ENCODE measurements at regions not wholly inside any gene's neighbourhood (a gene's known extent, or its start where the extent isn't known, plus 50 kb on each side); places are given as distances from the start of the nearest gene placed in this dataset.

DNA sequence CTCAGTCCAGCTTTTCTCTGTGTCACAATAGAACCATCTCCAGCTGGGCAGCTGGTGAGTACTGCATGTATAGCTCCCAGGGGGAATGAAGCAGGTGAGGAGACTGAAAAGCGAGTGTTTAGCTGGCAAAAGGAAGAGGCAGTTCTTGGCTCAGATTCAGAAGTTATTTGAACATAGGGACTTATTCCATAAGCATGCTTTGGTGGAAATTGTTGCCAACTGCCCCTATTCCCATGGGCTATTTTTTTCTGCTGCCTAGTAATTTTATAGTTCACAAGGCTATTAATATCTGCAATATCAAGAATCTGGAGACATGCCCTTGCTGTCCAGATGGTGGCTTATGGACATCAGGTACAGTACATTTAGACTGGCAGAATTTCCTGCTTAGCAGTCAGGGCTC is 1112.7 kb downstream of the LRFN5 start:
- Histone ChIP-seq H3K27ac (ENCODE audit: extremely low read depth, low read depth, low read length) (no peak overlapping the region), H3K4me1 (ENCODE audit: control insufficient read depth, insufficient read depth, low read length) (no peaks in the 10 kb centered on the region), H3K36me3 (ENCODE audit: control insufficient read depth in 2 of 2, insufficient read depth in 1 of 2, low read length in 2 of 2) (no peaks in the 10 kb centered on the region), H3K9me3 (ENCODE audit: control insufficient read depth, insufficient read depth, low read depth, low read length) (no peaks in the 10 kb centered on the region), H3K4me3 (ENCODE audit: low read depth, low read length) (no peak overlapping the region)
- CTCF ChIA-PET = no interaction called here
- POLR2A ChIA-PET = no interaction called here
- TF ChIP-seq ZBTB10 (tag by site-specific recombination; IDR thresholded peaks at IDR 0.05) (no peak), BCL6B (tag by site-specific recombination; IDR thresholded peaks at IDR 0.05) (no peak), ZNF155 (tag by site-specific recombination; IDR thresholded peaks at IDR 0.05) (no peak), ZNF624 (tag by site-specific recombination; IDR thresholded peaks at IDR 0.05) (no peak), ZNF561 (tag by site-specific recombination; IDR thresholded peaks at IDR 0.05; ENCODE audit: borderline replicate concordance) (no peak), PRDM2 (tag by site-specific recombination; IDR thresholded peaks at IDR 0.05; ENCODE audit: borderline replicate concordance) (no peak), ZNF776 (tag by site-specific recombination; IDR thresholded peaks at IDR 0.05; ENCODE audit: borderline replicate concordance) (no peak), ZNF660 (tag by site-specific recombination; IDR thresholded peaks at IDR 0.05) (no peak), ZNF76 (tag by site-specific recombination; IDR thresholded peaks at IDR 0.05; ENCODE audit: borderline replicate concordance, low read depth) (no peak), SCRT2 (tag by site-specific recombination; IDR thresholded peaks at IDR 0.05) (no peak), EGR2 (tag by site-specific recombination; IDR thresholded peaks at IDR 0.05; ENCODE audit: low read depth) (no peak)
- TF ChIP-seq, protein P1, sequence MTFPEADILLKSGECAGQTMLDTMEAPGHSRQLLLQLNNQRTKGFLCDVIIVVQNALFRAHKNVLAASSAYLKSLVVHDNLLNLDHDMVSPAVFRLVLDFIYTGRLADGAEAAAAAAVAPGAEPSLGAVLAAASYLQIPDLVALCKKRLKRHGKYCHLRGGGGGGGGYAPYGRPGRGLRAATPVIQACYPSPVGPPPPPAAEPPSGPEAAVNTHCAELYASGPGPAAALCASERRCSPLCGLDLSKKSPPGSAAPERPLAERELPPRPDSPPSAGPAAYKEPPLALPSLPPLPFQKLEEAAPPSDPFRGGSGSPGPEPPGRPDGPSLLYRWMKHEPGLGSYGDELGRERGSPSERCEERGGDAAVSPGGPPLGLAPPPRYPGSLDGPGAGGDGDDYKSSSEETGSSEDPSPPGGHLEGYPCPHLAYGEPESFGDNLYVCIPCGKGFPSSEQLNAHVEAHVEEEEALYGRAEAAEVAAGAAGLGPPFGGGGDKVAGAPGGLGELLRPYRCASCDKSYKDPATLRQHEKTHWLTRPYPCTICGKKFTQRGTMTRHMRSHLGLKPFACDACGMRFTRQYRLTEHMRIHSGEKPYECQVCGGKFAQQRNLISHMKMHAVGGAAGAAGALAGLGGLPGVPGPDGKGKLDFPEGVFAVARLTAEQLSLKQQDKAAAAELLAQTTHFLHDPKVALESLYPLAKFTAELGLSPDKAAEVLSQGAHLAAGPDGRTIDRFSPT (tag by site-specific recombination; IDR thresholded peaks at IDR 0.05) = no peak

GRCh38 chr14:42715316-42715715 is 1108.6 kb downstream of the LRFN5 start:
- TF ChIP-seq ZFP41 (tag by site-specific recombination; IDR thresholded peaks at IDR 0.05; ENCODE audit: borderline replicate concordance) = no peak
- no peak for TF ChIP-seq ZNF274 (IDR thresholded peaks at IDR 0.05; ENCODE audit: low read length)
- no peak for TF ChIP-seq ZNF274 (tag by site-specific recombination; IDR thresholded peaks at IDR 0.05; ENCODE audit: borderline replicate concordance)
- Histone ChIP-seq H3K36me3 (ENCODE audit: control insufficient read depth in 2 of 2, insufficient read depth in 1 of 2, low read length in 2 of 2) (no peaks in the 10 kb centered on the region), H3K4me3 (ENCODE audit: low read depth, low read length) (no peak overlapping the region), H3K4me1 (ENCODE audit: control insufficient read depth, insufficient read depth, low read length) (no peaks in the 10 kb centered on the region), H3K9me3 (ENCODE audit: control insufficient read depth, insufficient read depth, low read depth, low read length) (no peaks in the 10 kb centered on the region), H3K27ac (ENCODE audit: extremely low read depth, low read depth, low read length) (no peak overlapping the region)
- CTCF ChIA-PET = no interaction called here
- POLR2A ChIA-PET = no interaction called here

All from HEK293 (cell line).